ENCODE measurements at regions not wholly inside any gene's neighbourhood (a gene's known extent, or its start where the extent isn't known, plus 50 kb on each side); places are given as distances from the start of the nearest gene placed in this dataset.

- no peak for TF ChIP-seq POLR2A (IDR thresholded peaks at IDR 0.05)
- TF ChIP-seq CTCF (IDR thresholded peaks at IDR 0.05) = no peak
Observed at GRCh38 chr11:70537576-70538571, 139.5 kb downstream of the CTTN start.
